GM23338 (cell line): ENCODE measurements at regions not wholly inside any gene's neighbourhood (a gene's known extent, or its start where the extent isn't known, plus 50 kb on each side); places are given as distances from the start of the nearest gene placed in this dataset.

Experiments used
- ATAC-seq: fragments of 200-7000 bp; cut with Tn5 transposase; 3 replicates; pipeline ENCODE4 v1.9.1; 2020
- DNase-seq: peaks from one replicate; pipeline ENCODE4 v3.0.0-alpha.2; 2015; ENCODE audit warnings: low spot score
- H2AFZ ChIP-seq: fragments of 200-600 bp; sonication (generic); 2 replicates; pipeline ENCODE4 v1.8.0; 2016; ENCODE audit warnings: antibody characterized with exemption, mild to moderate bottlenecking, moderate library complexity
- H3F3A ChIP-seq: fragments of 200-600 bp; sonication (generic); replicated peaks from 2 replicates; pipeline ENCODE4 v1.8.0; 2017; ENCODE audit warnings: antibody characterized with exemption, mixed run types, low read depth
- H3K27ac ChIP-seq: fragments of 200-600 bp; sonication (generic); 2 replicates; pipeline ENCODE4 v1.6.1; 2016; ENCODE audit warnings: low read depth
- H3K27me3 ChIP-seq: fragments of 200-600 bp; sonication (generic); 2 replicates; pipeline ENCODE4 v1.8.0; 2016; ENCODE audit warnings: mild to moderate bottlenecking, mixed run types, moderate library complexity; ENCODE audit not compliant: insufficient read depth
- H3K36me3 ChIP-seq: fragments of 200-600 bp; sonication (generic); 2 replicates; pipeline ENCODE4 v1.8.0; 2016; ENCODE audit warnings: mild to moderate bottlenecking; ENCODE audit not compliant: insufficient read depth
- H3K4me1 ChIP-seq: fragments of 200-600 bp; sonication (generic); 2 replicates; pipeline ENCODE4 v1.8.0; 2016; ENCODE audit warnings: mild to moderate bottlenecking, moderate library complexity; ENCODE audit not compliant: insufficient read depth
- H3K4me2 ChIP-seq: fragments of 200-600 bp; sonication (generic); 2 replicates; pipeline ENCODE4 v1.7.1; 2017; ENCODE audit warnings: mixed run types
- H3K4me3 ChIP-seq: fragments of 200-600 bp; sonication (generic); 2 replicates; pipeline ENCODE4 v1.6.1; 2016; ENCODE audit warnings: mixed run types
- H3K79me2 ChIP-seq: fragments of 200-600 bp; sonication (generic); replicated peaks from 2 replicates; pipeline ENCODE4 v1.8.0; 2017; ENCODE audit warnings: mild to moderate bottlenecking; ENCODE audit not compliant: insufficient read depth
- H3K9me2 ChIP-seq: fragments of 200-600 bp; sonication (generic); 2 replicates; pipeline ENCODE4 v1.8.0; 2017; ENCODE audit not compliant: insufficient read depth
- H4K20me1 ChIP-seq: fragments of 200-600 bp; sonication (generic); replicated peaks from 2 replicates; pipeline ENCODE4 v1.8.0; 2017; ENCODE audit warnings: mild to moderate bottlenecking; ENCODE audit not compliant: insufficient read depth
- H3K27ac Mint-ChIP-seq: 2 replicates; pipeline ENCODE4 v1.8.0; 2020; ENCODE audit warnings: inconsistent platforms, mild to moderate bottlenecking, moderate library complexity, mixed read lengths
- H3K27me3 Mint-ChIP-seq: 3 replicates; pipeline ENCODE4 v1.8.0; 2022; ENCODE audit warnings: low read depth, mild to moderate bottlenecking, moderate library complexity, mixed read lengths, inconsistent platforms; ENCODE audit not compliant: insufficient read depth, poor library complexity
- H3K36me3 Mint-ChIP-seq: 3 replicates; pipeline ENCODE4 v1.8.0; 2021; ENCODE audit warnings: low read depth, mild to moderate bottlenecking, inconsistent platforms, moderate library complexity, mixed read lengths
- H3K4me1 Mint-ChIP-seq: 3 replicates; pipeline ENCODE4 v1.8.0; 2020; ENCODE audit warnings: mild to moderate bottlenecking, inconsistent platforms, mixed read lengths
- H3K4me3 Mint-ChIP-seq: 3 replicates; pipeline ENCODE4 v1.8.0; 2021; ENCODE audit warnings: moderate library complexity, mild to moderate bottlenecking, inconsistent platforms, mixed read lengths
- H3K9me3 Mint-ChIP-seq: 3 replicates; pipeline ENCODE4 v1.8.0; 2020; ENCODE audit warnings: moderate library complexity, mild to moderate bottlenecking, inconsistent platforms, mixed read lengths
- CTCF ChIP-seq, 2 experiments: fragments of 200-600 bp in 1 of 2; sonication (generic) in 1 of 2; conservative IDR thresholded peaks; 2 replicates each; pipeline versions ENCODE4 v1.5.1 to v1.6.1; 2016 to 2017; ENCODE audit warnings: antibody characterized with exemption in 2 of 2, low read depth in 2 of 2, mild to moderate bottlenecking in 2 of 2, moderate library complexity in 1 of 2
- ETS1 ChIP-seq: IDR thresholded peaks from 2 replicates; pipeline ENCODE4 v1.6.1; 2016; ENCODE audit warnings: antibody characterized with exemption
- EZH2 ChIP-seq: fragments of 200-600 bp; sonication (generic); IDR thresholded peaks from one replicate; pipeline ENCODE4 v1.8.0; 2017; ENCODE audit warnings: antibody characterized with exemption, mild to moderate bottlenecking, low read depth; ENCODE audit not compliant: unreplicated experiment
- EZH2phosphoT487 ChIP-seq: fragments of 200-600 bp; sonication (generic); IDR thresholded peaks from one replicate; pipeline ENCODE4 v1.8.1; 2018; ENCODE audit warnings: antibody characterized with exemption; ENCODE audit not compliant: unreplicated experiment
- JUNB ChIP-seq: IDR thresholded peaks from one replicate; pipeline ENCODE4 v1.6.1; 2016; ENCODE audit warnings: antibody characterized with exemption; ENCODE audit not compliant: unreplicated experiment
- NANOG ChIP-seq: IDR thresholded peaks from 2 replicates; pipeline ENCODE4 v1.6.1; 2016; ENCODE audit warnings: antibody characterized with exemption, borderline replicate concordance
- POLR2AphosphoS5 ChIP-seq: IDR thresholded peaks from 2 replicates; pipeline ENCODE4 v1.6.1; 2016; ENCODE audit warnings: antibody characterized with exemption, low read depth
- REST ChIP-seq: IDR thresholded peaks from one replicate; pipeline ENCODE4 v1.6.1; 2018; ENCODE audit warnings: antibody characterized with exemption; ENCODE audit not compliant: unreplicated experiment
- STAT1 ChIP-seq: IDR thresholded peaks from one replicate; pipeline ENCODE4 v1.6.1; 2016; ENCODE audit warnings: antibody characterized with exemption; ENCODE audit not compliant: unreplicated experiment
- ZNF331 ChIP-seq: fragments of 250-450 bp; sonication (Bioruptor Pico); IDR thresholded peaks from 2 replicates; pipeline ENCODE4 v1.5.0; 2020; ENCODE audit warnings: low read depth, mild to moderate bottlenecking, moderate library complexity
- ZNF462 ChIP-seq: fragments of 250-450 bp; sonication (Bioruptor Pico); IDR thresholded peaks from 2 replicates; pipeline ENCODE4 v1.5.0; 2020; ENCODE audit warnings: mild to moderate bottlenecking, moderate library complexity

- Histone ChIP-seq H3K4me3 (no peak overlapping the region), H4K20me1 (no peaks in the 10 kb centered on the region), H3K27me3 (no peaks in the 10 kb centered on the region), H3K36me3 (no peaks in the 10 kb centered on the region), H3K4me1 (peaks cover 18% of the 10 kb centered on the region), H3K79me2 (no peaks in the 10 kb centered on the region; the same call in 1 of the 2 replicates), H3K9me2 (0 out of 2 replicates have a peak, but pooled peaks cover 11% of the 10 kb centered on the region), H3F3A (no peaks in the 10 kb centered on the region), H3K27ac (no peak overlapping the region), H2AFZ (peak overlapping the region; percentile 45; the same call in 1 of the 2 replicates), H3K4me2 (no peak overlapping the region)
- TF ChIP-seq REST, result no peak
- no peak for TF ChIP-seq EZH2phosphoT487
- TF ChIP-seq STAT1, result no peak
- TF ChIP-seq CTCF (conservative IDR thresholded peaks at IDR 0.05; ENCODE audit: low read depth in 2 of 2), result no peak
- TF ChIP-seq NANOG, result no peak
- TF ChIP-seq JUNB, result no peak
- no peak for TF ChIP-seq ZNF462 (CRISPR knock-in tag)
- no peak for TF ChIP-seq EZH2
- TF ChIP-seq ETS1, result no peak
- TF ChIP-seq POLR2AphosphoS5, result no peak
- no peak for TF ChIP-seq ZNF331
- DNase-seq (no peak), ATAC-seq (no peak)
- Mint-ChIP-seq H3K27ac (no peak overlapping the region), H3K4me3 (no peak overlapping the region), H3K4me1 (peaks cover 19% of the 10 kb centered on the region), H3K36me3 (no peaks in the 10 kb centered on the region; the same call in 1 of the 3 replicates), H3K9me3 (no peaks in the 10 kb centered on the region), H3K27me3 (no peaks in the 10 kb centered on the region)
Measured at GRCh38 chr7:24346129-24346528, 62.1 kb downstream of the NPY start.
